Keratinocyte (primary cell): ENCODE measurements at regions not wholly inside any gene's neighbourhood (a gene's known extent, or its start where the extent isn't known, plus 50 kb on each side); places are given as distances from the start of the nearest gene placed in this dataset.

Experiments used
- DNase-seq: peaks from one replicate; pipeline ENCODE4 v3.0.0-alpha.2; 2011; ENCODE audit warnings: low read depth, missing footprints, low spot score
- FAIRE-seq: peaks from 2 replicates; lab custom pipeline; 2011; peaks lifted over from hg19 to GRCh38; lab: Jason Lieb, UNC
- H2AFZ ChIP-seq: 2 replicates; pipeline ENCODE4 v1.6.0; 2012; ENCODE audit warnings: low read length, control low read depth, inconsistent platforms; ENCODE audit not compliant: control insufficient read depth
- H3K27ac ChIP-seq: 2 replicates; pipeline ENCODE4 v1.5.1; 2011; ENCODE audit warnings: low read length; ENCODE audit not compliant: control insufficient read depth, insufficient read depth
- H3K27me3 ChIP-seq: 3 replicates; pipeline ENCODE4 v1.6.0; 2011; ENCODE audit warnings: low read length; ENCODE audit not compliant: control insufficient read depth, insufficient read depth; ENCODE audit errors: extremely low read depth
- H3K36me3 ChIP-seq, 2 experiments: 2 replicates in 1 of 2; 3 replicates in 1 of 2; pipeline ENCODE4 v1.5.1; 2011; ENCODE audit warnings: low read length in 2 of 2, mild to moderate bottlenecking in 1 of 2; ENCODE audit not compliant: control insufficient read depth in 2 of 2, insufficient read depth in 2 of 2; ENCODE audit errors: extremely low read depth in 1 of 2
- H3K4me1 ChIP-seq: 3 replicates; pipeline ENCODE4 v1.5.1; 2011; ENCODE audit warnings: low read length; ENCODE audit not compliant: control insufficient read depth, insufficient read depth; ENCODE audit errors: extremely low read depth
- H3K4me2 ChIP-seq: 3 replicates; pipeline ENCODE4 v1.6.0; 2011; ENCODE audit warnings: low read depth, low read length; ENCODE audit not compliant: control insufficient read depth, insufficient read depth; ENCODE audit errors: extremely low read depth
- H3K4me3 ChIP-seq, 3 experiments: fragments of 200-600 bp in 1 of 3; sonication (generic) in 1 of 3; 2 replicates in 2 of 3; 3 replicates in 1 of 3; pipeline ENCODE4 v1.5.1; 2011 to 2016; ENCODE audit warnings: low read length in 3 of 3, mild to moderate bottlenecking in 3 of 3, control low read depth in 2 of 3, inconsistent platforms in 1 of 3, low read depth in 1 of 3, mixed read lengths in 1 of 3, mixed run types in 1 of 3, moderate library complexity in 1 of 3; ENCODE audit not compliant: control insufficient read depth in 2 of 3, insufficient read depth in 2 of 3; ENCODE audit errors: extremely low read depth in 1 of 3
- H3K79me2 ChIP-seq: 2 replicates; pipeline ENCODE4 v1.6.0; 2012; ENCODE audit warnings: low read length; ENCODE audit not compliant: control insufficient read depth, insufficient read depth
- H3K9ac ChIP-seq: 3 replicates; pipeline ENCODE4 v1.6.0; 2011; ENCODE audit warnings: low read length; ENCODE audit not compliant: control insufficient read depth, insufficient read depth; ENCODE audit errors: extremely low read depth
- H3K9me1 ChIP-seq: 3 replicates; pipeline ENCODE4 v1.6.0; 2011; ENCODE audit warnings: low read length; ENCODE audit not compliant: control insufficient read depth, insufficient read depth; ENCODE audit errors: extremely low read depth
- H3K9me3 ChIP-seq: 2 replicates; pipeline ENCODE4 v1.5.1; 2012; ENCODE audit warnings: low read depth, low read length; ENCODE audit not compliant: control insufficient read depth
- H4K20me1 ChIP-seq: 3 replicates; pipeline ENCODE4 v1.6.0; 2011; ENCODE audit warnings: low read length; ENCODE audit not compliant: control insufficient read depth, insufficient read depth; ENCODE audit errors: extremely low read depth
- EZH2 ChIP-seq: IDR thresholded peaks from one replicate; pipeline ENCODE4 v1.6.1; 2012; ENCODE audit warnings: inconsistent platforms, mild to moderate bottlenecking, low read length, moderate library complexity
- dilution Hi-C: fragments of 300-500 bp; cut with MboI; formaldehyde crosslinking; loops from one replicate; pipeline ENCODE4 v1.7.0; 2020; ENCODE audit warnings: low sequenced_read_pairs; ENCODE audit not compliant: extremely low pct_ligation_motif_present
- TF ChIP-seq, protein P1 (sequence below), 3 experiments: IDR thresholded peaks in 1 of 3; conservative IDR thresholded peaks in 1 of 3; optimal IDR thresholded peaks in 1 of 3; 2 replicates in 2 of 3; 3 replicates in 1 of 3; pipeline versions ENCODE3 to v1.5.1; 2011; ENCODE audit warnings: low read length in 3 of 3, mild to moderate bottlenecking in 3 of 3, moderate library complexity in 2 of 3, control low read depth in 1 of 3, inconsistent platforms in 1 of 3; ENCODE audit not compliant: insufficient read depth in 2 of 3; ENCODE audit errors: extremely low read depth in 1 of 3

DNA sequence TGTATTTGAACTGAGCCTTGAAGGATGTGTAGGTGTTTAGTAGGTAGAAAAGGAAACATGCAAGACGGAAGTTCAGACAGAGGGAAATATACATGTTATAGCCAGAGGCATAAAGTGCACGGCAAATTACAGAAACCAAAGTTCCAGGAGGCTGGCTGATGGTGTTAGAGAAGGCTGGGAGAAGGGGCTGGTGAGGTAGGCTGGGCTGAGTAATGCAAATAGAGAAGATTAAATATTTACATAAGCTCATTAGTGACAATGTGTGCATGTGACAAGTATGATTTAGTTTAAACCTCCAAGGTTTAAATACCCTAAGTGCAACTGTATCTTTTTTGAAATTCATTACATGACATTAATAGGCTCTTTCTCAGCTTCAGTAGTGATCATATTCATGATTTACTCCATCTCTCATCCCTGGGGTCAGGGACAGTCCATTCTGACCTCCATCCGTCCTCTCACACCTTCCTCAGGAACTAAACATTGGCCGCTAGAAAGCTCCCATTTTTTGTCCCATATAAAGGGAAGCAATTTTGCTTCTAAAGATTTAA lies 399.8 kb upstream of the SALL1 start:
- FAIRE-seq (peak; percentile 32), DNase-seq (no peak)
- no peak overlapping the region for H3K4me3 ChIP-seq
- no peaks in the 10 kb centered on the region for H3K9me1 ChIP-seq
- H3K4me2 ChIP-seq = no peak overlapping the region
- dilution Hi-C loops = no loop called here
- H4K20me1 ChIP-seq = no peaks in the 10 kb centered on the region
- peak overlapping the region; percentile 11 for H2AFZ ChIP-seq
- H3K27me3 ChIP-seq = no peaks in the 10 kb centered on the region
- TF ChIP-seq, protein P1, sequence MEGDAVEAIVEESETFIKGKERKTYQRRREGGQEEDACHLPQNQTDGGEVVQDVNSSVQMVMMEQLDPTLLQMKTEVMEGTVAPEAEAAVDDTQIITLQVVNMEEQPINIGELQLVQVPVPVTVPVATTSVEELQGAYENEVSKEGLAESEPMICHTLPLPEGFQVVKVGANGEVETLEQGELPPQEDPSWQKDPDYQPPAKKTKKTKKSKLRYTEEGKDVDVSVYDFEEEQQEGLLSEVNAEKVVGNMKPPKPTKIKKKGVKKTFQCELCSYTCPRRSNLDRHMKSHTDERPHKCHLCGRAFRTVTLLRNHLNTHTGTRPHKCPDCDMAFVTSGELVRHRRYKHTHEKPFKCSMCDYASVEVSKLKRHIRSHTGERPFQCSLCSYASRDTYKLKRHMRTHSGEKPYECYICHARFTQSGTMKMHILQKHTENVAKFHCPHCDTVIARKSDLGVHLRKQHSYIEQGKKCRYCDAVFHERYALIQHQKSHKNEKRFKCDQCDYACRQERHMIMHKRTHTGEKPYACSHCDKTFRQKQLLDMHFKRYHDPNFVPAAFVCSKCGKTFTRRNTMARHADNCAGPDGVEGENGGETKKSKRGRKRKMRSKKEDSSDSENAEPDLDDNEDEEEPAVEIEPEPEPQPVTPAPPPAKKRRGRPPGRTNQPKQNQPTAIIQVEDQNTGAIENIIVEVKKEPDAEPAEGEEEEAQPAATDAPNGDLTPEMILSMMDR (optimal IDR thresholded peaks at IDR 0.05 in 1 of 3, IDR thresholded peaks at IDR 0.05 in 1 of 3, conservative IDR thresholded peaks at IDR 0.05 in 1 of 3; ENCODE audit: extremely low read depth in 1 of 3, insufficient read depth in 2 of 3, low read length in 3 of 3) = no peak
- no peak for TF ChIP-seq EZH2
- no peaks in the 10 kb centered on the region for H3K36me3 ChIP-seq
- H3K9ac ChIP-seq = no peak overlapping the region
- no peaks in the 10 kb centered on the region for H3K9me3 ChIP-seq
- H3K27ac ChIP-seq = no peak overlapping the region
- peaks cover 36% of the 10 kb centered on the region for H3K4me1 ChIP-seq
- no peaks in the 10 kb centered on the region for H3K79me2 ChIP-seq

DNA sequence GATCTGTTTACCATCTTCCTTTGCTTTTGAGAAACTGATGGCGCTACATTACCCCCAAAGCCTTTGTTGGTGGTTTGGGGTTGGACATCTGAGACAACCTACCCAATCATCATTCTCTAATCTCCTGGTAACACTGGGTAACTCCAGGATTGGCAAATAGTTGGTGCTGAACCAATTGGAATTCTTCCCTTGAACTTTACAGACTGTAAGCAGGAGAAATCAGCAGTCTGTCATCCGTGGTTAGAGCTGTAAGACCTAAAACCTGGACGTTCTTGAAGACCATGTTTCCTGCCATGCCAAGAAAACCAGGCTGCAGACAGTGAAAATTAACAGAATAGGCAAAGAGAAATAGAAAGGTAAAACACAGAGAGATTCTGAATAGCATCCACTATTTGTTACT lies 398.8 kb upstream of the SALL1 start:
- H4K20me1 ChIP-seq = no peaks in the 10 kb centered on the region
- no peak for TF ChIP-seq EZH2
- TF ChIP-seq, protein P1 (optimal IDR thresholded peaks at IDR 0.05 in 1 of 3, IDR thresholded peaks at IDR 0.05 in 1 of 3, conservative IDR thresholded peaks at IDR 0.05 in 1 of 3; ENCODE audit: extremely low read depth in 1 of 3, insufficient read depth in 2 of 3, low read length in 3 of 3) = no peak
- no peak overlapping the region for H2AFZ ChIP-seq
- H3K4me2 ChIP-seq = no peak overlapping the region
- dilution Hi-C loops = no loop called here
- DNase-seq (no peak), FAIRE-seq (peak; percentile 36)
- no peaks in the 10 kb centered on the region for H3K27me3 ChIP-seq
- no peaks in the 10 kb centered on the region for H3K9me1 ChIP-seq
- H3K9me3 ChIP-seq = no peaks in the 10 kb centered on the region
- peaks cover 26% of the 10 kb centered on the region for H3K4me1 ChIP-seq
- H3K27ac ChIP-seq = no peak overlapping the region
- H3K79me2 ChIP-seq = no peaks in the 10 kb centered on the region
- H3K36me3 ChIP-seq = no peaks in the 10 kb centered on the region
- no peak overlapping the region for H3K4me3 ChIP-seq
- no peak overlapping the region for H3K9ac ChIP-seq
